ENCODE measurements at regions not wholly inside any gene's neighbourhood (a gene's known extent, or its start where the extent isn't known, plus 50 kb on each side); places are given as distances from the start of the nearest gene placed in this dataset.
"Not testable (repeated sequence)": the region's sequence is repeated elsewhere in the genome, so short reads cannot be mapped to it uniquely, and the experiment has no call there.

GRCh38 chr18:54662986-54663385 is 71.9 kb downstream of the DYNAP start:
- DNase-seq (ENCODE audit: low read depth in 1 of 2, low spot score in 1 of 2), result no peak

- DNase-seq (ENCODE audit: low read depth in 1 of 2, low spot score in 1 of 2), result not testable (repeated sequence)
Observed at GRCh38 chr18:54669701-54670100, 78.7 kb downstream of the DYNAP start.

- peak in 1 of 2 donors; percentile 6 for DNase-seq (ENCODE audit: low read depth in 1 of 2, low spot score in 1 of 2)
Observed at GRCh38 chr18:54671291-54671881, 80.3 kb downstream of the DYNAP start.

GRCh38 chr18:54672109-54672508 is 81.1 kb downstream of the DYNAP start:
- DNase-seq (ENCODE audit: low read depth in 1 of 2, low spot score in 1 of 2), result no peak

DNA sequence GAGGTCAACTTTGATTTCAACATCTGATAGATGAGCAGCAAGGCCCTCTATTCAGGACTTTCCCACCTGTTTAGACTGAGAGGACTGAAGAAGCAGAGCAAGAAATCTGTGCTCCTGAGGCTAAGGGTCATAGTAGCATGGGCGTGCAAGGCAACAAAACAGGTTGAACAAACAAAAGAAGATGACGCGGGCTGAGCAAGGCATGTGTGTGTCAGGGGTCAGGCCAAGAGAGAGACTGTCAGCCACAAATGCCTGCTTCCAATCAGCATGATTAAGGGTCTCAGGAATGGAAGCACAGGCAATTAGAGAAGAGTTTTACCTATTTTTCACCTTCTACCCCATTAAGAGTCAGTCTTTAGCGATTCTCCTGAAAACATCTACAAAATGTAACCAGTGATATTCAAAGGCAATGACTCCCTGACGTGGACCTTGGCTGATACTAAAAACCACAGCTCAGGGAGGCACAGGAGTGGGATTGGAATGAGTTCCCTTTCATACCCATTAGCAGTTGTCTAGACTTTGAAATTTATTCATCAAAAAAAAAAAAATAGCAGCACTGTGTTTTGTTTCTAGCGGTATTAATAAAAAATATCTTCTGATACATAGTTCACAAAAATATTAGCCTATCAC is 81.9 kb downstream of the DYNAP start:
- no peak for DNase-seq (ENCODE audit: low read depth in 1 of 2, low spot score in 1 of 2)

DNA sequence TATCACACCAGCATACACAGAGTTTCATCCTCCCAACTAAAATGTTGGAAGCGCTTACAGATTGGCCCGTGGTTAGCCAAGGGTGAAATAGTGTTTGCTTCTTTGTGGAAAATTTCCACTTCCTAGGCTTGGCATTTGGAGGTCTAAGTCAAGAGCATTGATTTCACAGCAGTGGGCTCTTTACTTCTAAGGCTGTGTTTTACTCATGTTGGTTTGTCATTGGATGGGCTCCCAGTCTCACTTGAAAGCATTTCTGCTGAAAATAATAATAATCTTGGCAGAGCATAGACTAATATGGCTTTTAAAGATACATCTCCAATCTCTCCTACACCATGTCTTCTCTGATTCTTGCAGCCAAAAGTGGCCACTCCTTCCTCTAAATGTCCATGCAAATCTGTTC is 82.9 kb downstream of the DYNAP start:
- DNase-seq (ENCODE audit: low read depth in 1 of 2, low spot score in 1 of 2), result no peak

GRCh38 chr18:54675076-54675475 is 84.0 kb downstream of the DYNAP start:
- no peak for DNase-seq (ENCODE audit: low read depth in 1 of 2, low spot score in 1 of 2)

- no peak for DNase-seq (ENCODE audit: low read depth in 1 of 2, low spot score in 1 of 2)
Observed at GRCh38 chr18:54679318-54680149, 88.5 kb downstream of the DYNAP start.

- DNase-seq (ENCODE audit: low read depth in 1 of 2, low spot score in 1 of 2), result no peak
Observed at GRCh38 chr18:54684784-54685183, 93.7 kb downstream of the DYNAP start.

- DNase-seq (ENCODE audit: low read depth in 1 of 2, low spot score in 1 of 2), result no peak
Observed at GRCh38 chr18:54689319-54689718, 98.3 kb downstream of the DYNAP start.

DNA sequence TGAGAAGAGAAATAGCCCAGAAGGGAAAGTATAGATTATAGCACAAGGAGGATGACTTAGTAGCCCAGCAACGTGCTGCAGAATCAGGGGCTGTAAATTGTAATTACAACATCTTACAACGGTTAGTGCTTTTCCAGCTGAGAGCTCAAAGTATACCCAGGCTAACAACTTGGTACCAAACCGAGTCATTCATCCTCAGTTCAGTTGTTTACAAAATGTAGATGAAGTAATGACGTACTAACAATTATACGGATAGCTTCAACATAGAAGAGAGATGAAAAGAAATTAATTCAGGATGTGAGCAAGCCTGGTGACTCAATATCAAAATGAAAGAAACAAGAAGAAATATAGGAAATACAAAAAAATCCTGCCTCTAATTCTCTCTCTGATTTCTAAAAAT is 99.2 kb downstream of the DYNAP start:
- DNase-seq (ENCODE audit: low read depth in 1 of 2, low spot score in 1 of 2), result no peak

DNA sequence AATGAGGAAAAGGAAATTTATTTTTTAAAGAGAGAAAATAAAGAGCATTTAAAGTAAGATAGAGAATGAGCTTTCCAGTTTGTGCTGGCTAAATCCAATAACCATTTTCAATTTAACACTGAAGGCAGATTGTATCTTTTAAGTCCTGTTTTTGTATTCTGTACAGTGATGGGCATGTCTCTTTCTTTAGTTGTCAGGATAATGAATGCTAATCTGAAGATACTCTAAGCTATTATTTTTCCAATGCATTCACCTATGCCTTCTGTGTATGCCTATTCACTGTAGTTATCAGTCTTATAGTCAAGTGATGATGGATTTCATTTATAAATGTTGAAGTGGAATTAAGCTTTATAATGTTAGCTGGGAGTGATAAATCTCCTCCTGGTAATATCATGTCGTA is 101.4 kb downstream of the DYNAP start:
- DNase-seq (ENCODE audit: low read depth in 1 of 2, low spot score in 1 of 2), result no peak

DNA sequence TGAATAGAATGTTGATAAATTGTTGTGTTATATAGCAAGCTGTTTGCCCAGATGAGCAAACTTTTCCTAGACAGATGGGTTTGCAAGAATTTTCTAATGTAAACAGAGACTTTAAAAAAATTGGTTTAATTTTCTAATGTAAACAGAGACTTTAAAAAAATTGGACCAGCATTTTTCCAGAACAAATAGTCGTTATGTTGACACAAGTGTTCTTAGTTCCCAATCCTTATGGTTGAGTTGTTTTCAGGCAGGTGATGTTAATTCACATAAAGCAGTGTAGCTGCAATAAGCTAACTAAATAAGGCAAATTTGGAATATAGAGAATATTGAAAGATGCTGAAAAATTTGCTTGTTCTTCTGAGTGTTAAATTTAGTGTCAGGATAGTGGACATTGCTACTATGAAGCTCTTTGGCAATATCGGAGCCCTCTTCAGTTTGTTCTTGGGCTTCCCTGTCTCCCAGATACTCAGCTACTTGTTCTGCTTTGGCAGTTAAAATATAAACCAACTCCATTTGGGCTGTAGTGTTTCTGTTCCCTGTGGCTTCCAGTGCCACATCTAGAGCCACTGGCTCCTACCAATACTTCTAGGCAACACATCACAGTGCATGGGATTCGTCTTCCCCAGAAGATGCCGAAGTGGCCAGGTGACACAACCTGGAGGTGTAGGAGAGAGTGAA is 105.7 kb downstream of the DYNAP start:
- no peak for DNase-seq (ENCODE audit: low read depth in 1 of 2, low spot score in 1 of 2)

DNA sequence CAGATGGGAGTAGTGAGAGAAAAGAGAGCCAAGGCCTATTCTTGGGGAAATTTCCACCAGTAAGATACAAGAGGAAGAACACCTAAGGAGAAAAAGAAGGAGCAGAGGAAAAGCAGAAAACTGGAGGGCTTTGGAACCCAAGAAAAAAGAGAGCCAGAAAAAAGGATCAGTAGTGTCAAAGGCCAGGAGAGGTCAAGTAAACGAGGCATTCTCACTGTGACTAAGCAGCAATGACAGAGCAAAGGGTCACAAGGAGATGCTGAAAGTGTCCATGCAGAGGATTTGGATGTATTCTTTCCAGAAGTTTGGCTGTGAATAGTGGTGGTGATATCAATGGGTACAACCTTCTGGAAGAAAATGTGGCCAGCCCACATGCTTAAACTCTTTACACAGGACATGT is 109.5 kb downstream of the DYNAP start:
- no peak for DNase-seq (ENCODE audit: low read depth in 1 of 2, low spot score in 1 of 2)

DNA sequence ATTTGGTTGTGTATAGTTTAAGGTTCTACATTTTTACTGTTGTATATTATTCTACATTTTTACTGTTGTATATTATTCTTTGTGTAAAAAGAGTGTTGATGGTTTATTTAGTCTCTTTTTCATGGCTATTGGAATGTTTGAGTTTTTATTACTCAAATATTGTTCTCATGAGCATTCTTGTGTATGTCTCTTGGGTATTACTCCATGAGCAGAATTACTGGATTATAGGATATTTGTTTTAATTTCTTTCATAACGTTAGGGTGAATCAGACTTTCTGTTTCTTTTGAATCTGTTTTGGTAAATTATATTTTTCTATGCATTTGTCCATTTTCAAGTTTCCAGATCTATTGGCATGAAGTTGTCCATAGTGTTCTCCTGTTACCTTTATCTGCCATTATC is 111.6 kb downstream of the DYNAP start:
- no peak for DNase-seq (ENCODE audit: low read depth in 1 of 2, low spot score in 1 of 2)

DNA sequence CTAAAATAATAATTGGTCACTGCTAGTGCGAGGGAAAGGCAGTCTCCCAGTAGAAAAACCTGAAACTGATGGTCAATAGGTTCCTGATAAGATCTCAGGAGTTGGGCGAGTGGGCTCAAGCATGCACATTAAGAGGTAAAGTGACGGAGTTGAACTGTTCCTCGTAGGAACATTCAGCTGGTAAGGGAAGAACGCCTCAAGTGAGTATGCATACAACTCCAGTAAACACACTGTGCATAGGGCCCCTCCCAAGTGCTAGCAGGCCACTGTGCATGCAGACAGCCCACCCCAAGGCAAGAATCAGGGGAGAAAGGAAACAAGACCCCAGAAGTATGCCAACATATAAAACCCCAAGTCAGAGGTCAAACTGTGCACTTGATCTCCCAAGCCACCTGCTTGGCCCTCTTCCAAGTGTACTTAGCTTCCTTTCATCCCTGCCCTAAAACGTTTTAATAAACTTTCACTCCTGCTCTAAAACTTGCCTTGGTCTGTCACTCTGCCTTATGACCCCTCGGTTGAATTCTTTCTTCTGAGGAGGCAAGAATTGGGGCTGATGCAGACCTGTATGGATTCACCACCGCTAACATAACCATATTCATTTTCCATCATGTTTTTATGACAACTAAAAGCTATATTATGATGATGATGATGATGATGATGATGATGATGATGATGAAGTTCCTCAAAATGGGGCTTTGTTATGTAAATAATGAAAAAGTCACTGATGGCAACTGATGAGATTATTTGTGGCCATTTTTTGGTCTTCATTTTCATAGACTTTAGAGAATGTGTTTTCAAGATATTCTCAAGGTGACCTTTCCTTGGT is 118.0 kb upstream of the RAB27B start:
- no peak for DNase-seq (ENCODE audit: low read depth in 1 of 2, low spot score in 1 of 2)

- no peak for DNase-seq (ENCODE audit: low read depth in 1 of 2, low spot score in 1 of 2)
Observed at GRCh38 chr18:54710900-54711281, 117.4 kb upstream of the RAB27B start.

GRCh38 chr18:54712306-54712705 is 116.0 kb upstream of the RAB27B start:
- no peak for DNase-seq (ENCODE audit: low read depth in 1 of 2, low spot score in 1 of 2)

DNA sequence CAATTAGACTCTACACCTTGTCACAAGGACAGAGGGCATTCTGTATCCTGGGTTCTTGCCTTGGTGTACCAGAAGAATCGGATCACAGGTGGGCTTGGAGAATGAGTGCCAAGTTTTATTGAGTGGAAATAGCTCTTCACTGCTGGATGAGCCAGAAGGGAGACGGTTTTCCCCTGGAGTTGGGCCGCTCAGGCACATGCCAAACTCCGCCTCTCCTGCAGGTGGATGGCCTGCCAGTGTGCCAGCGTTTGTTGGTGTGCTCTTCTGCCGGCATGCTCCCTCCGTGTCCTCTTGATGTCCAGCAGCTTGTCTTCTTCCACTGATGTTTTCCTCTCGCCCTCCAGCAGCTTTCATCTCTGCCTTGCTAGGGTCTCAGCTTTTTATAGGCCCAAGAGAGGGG is 115.5 kb upstream of the RAB27B start:
- no peak for DNase-seq (ENCODE audit: low read depth in 1 of 2, low spot score in 1 of 2)

DNA sequence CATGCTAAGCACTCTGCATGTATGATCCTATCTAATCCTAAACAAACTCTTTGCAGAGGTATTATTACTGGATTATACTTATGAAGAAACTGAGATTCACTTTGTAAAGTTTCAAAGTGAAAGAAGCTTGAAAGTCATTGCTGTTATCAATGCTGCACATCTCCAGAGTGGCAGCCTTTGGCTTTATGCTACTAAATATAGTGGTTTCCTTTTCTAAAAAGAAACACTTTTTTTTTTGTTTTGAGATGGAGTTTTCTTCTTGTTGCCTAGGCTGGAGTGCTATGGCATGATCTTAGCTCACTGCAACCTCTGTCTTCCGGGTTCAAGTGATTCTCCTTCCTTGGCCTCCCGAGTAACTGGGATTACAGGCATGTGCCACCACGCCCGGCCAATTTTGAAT is 114.9 kb upstream of the RAB27B start:
- DNase-seq (ENCODE audit: low read depth in 1 of 2, low spot score in 1 of 2), result no peak

- no peak for DNase-seq (ENCODE audit: low read depth in 1 of 2, low spot score in 1 of 2)
Observed at GRCh38 chr18:54714851-54715250, 113.4 kb upstream of the RAB27B start.

All from activated CD4-positive, alpha-beta T cell treated with anti-CD3 and anti-CD28 coated beads, Interleukin-2, amount 50 U/mL, for 24 hours (primary cell).